Mesodermal cell (in vitro differentiated cells): ENCODE measurements at regions not wholly inside any gene's neighbourhood (a gene's known extent, or its start where the extent isn't known, plus 50 kb on each side); places are given as distances from the start of the nearest gene placed in this dataset.
A peak's percentile ranks its signal among the peaks of the same experiment; 100 is the strongest.

Source experiments
- H3K27ac ChIP-seq: 2 replicates; pipeline ENCODE4 v1.7.0; 2013; ENCODE audit warnings: mild to moderate bottlenecking, low read depth, low read length, moderate library complexity; ENCODE audit not compliant: severe bottlenecking
- H3K36me3 ChIP-seq: 2 replicates; pipeline ENCODE4 v1.7.1; 2013; ENCODE audit warnings: mild to moderate bottlenecking, low read length, moderate library complexity; ENCODE audit not compliant: control insufficient read depth, insufficient read depth
- H3K4me1 ChIP-seq: one replicate; pipeline ENCODE4 v1.7.1; 2013; ENCODE audit warnings: mild to moderate bottlenecking, low read length; ENCODE audit not compliant: insufficient read depth, control insufficient read depth, poor library complexity, severe bottlenecking
- H3K4me3 ChIP-seq: 2 replicates; pipeline ENCODE4 v1.7.0; 2013; ENCODE audit warnings: low read length, control low read depth, mild to moderate bottlenecking; ENCODE audit not compliant: insufficient read depth, poor library complexity, severe bottlenecking; ENCODE audit errors: extremely low read depth
- H3K9me3 ChIP-seq: 2 replicates; pipeline ENCODE4 v1.7.1; 2013; ENCODE audit warnings: mild to moderate bottlenecking, low read length, moderate library complexity; ENCODE audit not compliant: control insufficient read depth
- WGBS, 2 experiments: methylation state at CpG; one replicate each; pipeline ENCODE4 v1.1.5; 2013; ENCODE audit warnings: missing lambda C conversion rate in 2 of 2; ENCODE audit not compliant: insufficient coverage in 2 of 2; 5-methylcytosine and 5-hydroxymethylcytosine counted together

GRCh38 chr1:185450060-185450788 lies 133.2 kb upstream of the IVNS1ABP start:
- H3K36me3 ChIP-seq, result no peaks in the 10 kb centered on the region
- no peak overlapping the region for H3K27ac ChIP-seq
- no peaks in the 10 kb centered on the region for H3K4me1 ChIP-seq
- H3K4me3 ChIP-seq, result no peak overlapping the region
- H3K9me3 ChIP-seq, result no peaks in the 10 kb centered on the region
- WGBS, 2 experiments, result 100% methylated on average over 3 of the region's 3 CpGs; no CpG with 5 or more reads in 1 of the 2 experiments

- H3K36me3 ChIP-seq, result no peaks in the 10 kb centered on the region
- H3K9me3 ChIP-seq, result no peaks in the 10 kb centered on the region
- no peak overlapping the region for H3K27ac ChIP-seq
- WGBS, 2 experiments, result 83 to 85% methylated on average over 1 to 2 of the region's 3 CpGs
- no peaks in the 10 kb centered on the region for H3K4me1 ChIP-seq
- H3K4me3 ChIP-seq, result no peak overlapping the region
Measured at GRCh38 chr1:185449378-185450059, 132.5 kb upstream of the IVNS1ABP start.

- H3K4me1 ChIP-seq, result no peaks in the 10 kb centered on the region
- no peak overlapping the region for H3K27ac ChIP-seq
- H3K36me3 ChIP-seq, result no peaks in the 10 kb centered on the region
- H3K9me3 ChIP-seq, result no peaks in the 10 kb centered on the region
- WGBS, 2 experiments, result no CpG with 5 or more reads among the region's 3 CpGs
- no peak overlapping the region for H3K4me3 ChIP-seq
Measured at GRCh38 chr1:185448591-185449186, 131.6 kb upstream of the IVNS1ABP start.

GRCh38 chr1:185446131-185446530 lies 129.1 kb upstream of the IVNS1ABP start:
- Histone ChIP-seq H3K4me3 (no peak overlapping the region), H3K36me3 (no peaks in the 10 kb centered on the region), H3K4me1 (no peaks in the 10 kb centered on the region), H3K27ac (no peak overlapping the region), H3K9me3 (no peaks in the 10 kb centered on the region)

DNA sequence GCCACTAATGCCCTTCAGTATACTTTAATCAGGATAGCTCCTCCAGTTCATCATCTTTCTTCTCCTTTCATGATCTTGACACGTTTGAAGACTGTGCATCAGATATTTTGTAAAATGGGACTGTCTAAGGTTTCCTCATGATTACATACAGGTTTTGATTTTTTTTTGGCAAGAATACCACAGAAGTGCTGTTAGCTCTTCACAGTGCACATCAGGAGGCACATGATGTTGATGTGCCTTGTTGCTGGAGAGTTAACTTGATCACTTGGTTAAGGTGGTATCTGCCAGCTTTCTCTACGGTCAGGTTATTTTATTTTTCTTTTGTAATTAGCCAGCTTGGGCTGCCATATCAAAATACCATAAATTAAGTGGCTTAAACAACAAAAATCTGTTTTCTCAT lies 128.6 kb upstream of the IVNS1ABP start:
- 100% methylated on average over 1 of the region's 2 CpGs; no CpG with 5 or more reads in 1 of the 2 experiments for WGBS, 2 experiments
- Histone ChIP-seq H3K4me1 (no peaks in the 10 kb centered on the region), H3K9me3 (no peaks in the 10 kb centered on the region), H3K4me3 (no peak overlapping the region), H3K36me3 (no peaks in the 10 kb centered on the region), H3K27ac (no peak overlapping the region)

DNA sequence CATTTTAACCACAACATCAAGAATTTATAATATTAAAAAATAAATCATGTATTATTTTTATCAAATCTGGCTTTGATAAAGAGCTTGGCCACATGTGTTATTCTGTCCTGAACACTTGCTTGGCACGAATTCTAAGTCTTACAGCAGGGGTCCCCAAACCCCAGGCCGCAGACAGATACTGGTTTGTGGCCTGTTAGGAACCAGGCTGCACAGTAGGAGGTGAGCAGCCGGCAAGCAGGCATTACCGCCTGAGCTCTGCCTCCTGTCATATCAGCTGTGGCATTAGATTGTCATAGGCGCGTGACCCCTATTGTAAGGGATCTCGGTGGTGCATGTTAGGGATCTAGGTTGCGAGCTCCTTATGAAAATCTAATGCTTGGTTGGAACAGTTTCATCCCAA lies 127.6 kb upstream of the IVNS1ABP start:
- WGBS, 2 experiments, result 66% methylated on average over 4 to 6 of the region's 8 CpGs
- H3K4me1 ChIP-seq, result no peaks in the 10 kb centered on the region
- no peaks in the 10 kb centered on the region for H3K9me3 ChIP-seq
- no peak overlapping the region for H3K27ac ChIP-seq
- no peak overlapping the region for H3K4me3 ChIP-seq
- H3K36me3 ChIP-seq, result no peaks in the 10 kb centered on the region

DNA sequence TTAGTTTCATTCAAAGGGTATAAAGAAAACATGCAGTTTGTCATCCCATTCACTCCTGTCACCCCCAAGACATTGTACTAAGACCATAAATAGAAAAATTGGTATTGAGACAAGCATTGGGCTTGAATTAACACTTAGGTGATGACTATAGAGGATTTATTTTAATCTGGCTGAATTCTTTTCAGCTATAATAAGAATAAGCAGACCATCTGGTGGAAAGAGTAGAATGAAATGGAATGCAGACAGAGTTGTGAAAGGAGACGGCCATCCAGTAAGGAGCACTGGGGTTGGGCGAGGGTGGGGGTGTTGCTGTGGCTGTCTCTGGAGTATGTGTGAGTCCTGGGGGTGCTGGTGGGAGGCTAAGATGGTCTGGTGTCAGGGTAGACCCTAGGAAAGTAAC lies 125.0 kb upstream of the IVNS1ABP start:
- WGBS, 2 experiments, result 83 to 100% methylated on average over 1 to 2 of the region's 2 CpGs

DNA sequence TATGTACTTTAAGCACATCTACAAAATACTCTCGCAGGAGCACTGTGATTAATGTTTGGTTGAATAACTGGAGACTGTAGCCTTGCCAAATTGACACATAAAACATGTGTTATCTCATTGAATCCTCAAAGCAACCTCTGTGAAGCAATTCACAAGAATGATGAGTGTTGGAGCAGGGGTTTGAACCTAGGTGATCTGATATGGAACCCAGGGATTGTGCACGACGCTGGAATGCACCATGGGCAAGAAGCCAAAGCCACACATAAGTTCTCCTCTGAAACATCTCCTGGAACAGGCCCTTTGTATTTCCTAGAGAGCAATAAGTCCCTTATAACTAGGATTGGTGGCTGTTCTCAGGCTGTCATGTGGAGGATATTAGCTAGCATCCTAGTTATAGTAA lies 124.6 kb upstream of the IVNS1ABP start:
- H3K4me1 ChIP-seq, result no peaks in the 10 kb centered on the region
- H3K9me3 ChIP-seq, result no peaks in the 10 kb centered on the region
- no peak overlapping the region for H3K4me3 ChIP-seq
- WGBS, 2 experiments, result 87 to 100% methylated on average over 2 of the region's 3 CpGs
- peak overlapping the region; percentile 19 for H3K27ac ChIP-seq
- H3K36me3 ChIP-seq, result no peaks in the 10 kb centered on the region

More for the DNA sequence above, 125.0 kb upstream of the IVNS1ABP start:
- H3K27ac ChIP-seq, result no peak overlapping the region
- no peak overlapping the region for H3K4me3 ChIP-seq
- H3K36me3 ChIP-seq, result no peaks in the 10 kb centered on the region
- H3K4me1 ChIP-seq, result no peaks in the 10 kb centered on the region
- no peaks in the 10 kb centered on the region for H3K9me3 ChIP-seq

DNA sequence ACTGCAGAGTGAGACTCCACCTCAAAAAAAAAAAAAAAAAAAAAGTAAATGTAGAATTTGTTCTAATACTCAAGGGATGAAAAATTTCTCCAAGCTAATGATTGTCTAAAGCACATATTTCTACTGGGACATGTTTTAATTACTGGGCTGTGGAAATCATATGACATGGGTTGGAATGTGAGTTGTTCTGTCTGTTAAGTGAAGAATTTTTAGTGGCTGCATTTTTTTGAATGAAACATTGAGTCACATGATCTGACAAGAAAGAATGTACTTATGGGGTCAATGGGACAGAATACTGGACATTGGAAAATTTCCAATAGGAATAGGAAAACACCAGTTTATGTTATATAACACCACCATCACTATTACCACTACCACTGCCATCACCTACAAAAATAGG lies 123.8 kb upstream of the IVNS1ABP start:
- H3K4me1 ChIP-seq, result no peaks in the 10 kb centered on the region
- no peak overlapping the region for H3K27ac ChIP-seq
- H3K4me3 ChIP-seq, result no peak overlapping the region
- no peaks in the 10 kb centered on the region for H3K9me3 ChIP-seq
- H3K36me3 ChIP-seq, result no peaks in the 10 kb centered on the region

GRCh38 chr1:185439727-185440415 lies 122.8 kb upstream of the IVNS1ABP start:
- Histone ChIP-seq H3K4me3 (no peak overlapping the region), H3K4me1 (no peaks in the 10 kb centered on the region), H3K27ac (peak overlapping the region; percentile 38), H3K9me3 (no peaks in the 10 kb centered on the region), H3K36me3 (no peaks in the 10 kb centered on the region)
- WGBS, 2 experiments, result 94 to 100% methylated on average over 1 of the region's 1 CpG
